Thyroid gland (tissue), 4 donors: ENCODE measurements at regions not wholly inside any gene's neighbourhood (a gene's known extent, or its start where the extent isn't known, plus 50 kb on each side); places are given as distances from the start of the nearest gene placed in this dataset.

Experiments used
- POLR2A ChIP-seq, 2 donors: fragments of 450-650 bp; IDR thresholded peaks; one replicate each; pipeline ENCODE4 v1.6.1; 2017; ENCODE audit warnings: antibody characterized with exemption in 2 of 2, mild to moderate bottlenecking in 2 of 2, moderate library complexity in 1 of 2
- TF ChIP-seq, protein P1 (sequence below), 6 experiments: fragments of 200-600 bp in 3 of 6; fragments of 450-650 bp in 3 of 6; sonication (generic) in 3 of 6; IDR thresholded peaks; one replicate each; pipeline ENCODE4 v1.5.1; 2016 to 2019; ENCODE audit warnings: antibody characterized with exemption in 6 of 6, mild to moderate bottlenecking in 2 of 6, inconsistent platforms in 1 of 6, moderate library complexity in 1 of 6

DNA sequence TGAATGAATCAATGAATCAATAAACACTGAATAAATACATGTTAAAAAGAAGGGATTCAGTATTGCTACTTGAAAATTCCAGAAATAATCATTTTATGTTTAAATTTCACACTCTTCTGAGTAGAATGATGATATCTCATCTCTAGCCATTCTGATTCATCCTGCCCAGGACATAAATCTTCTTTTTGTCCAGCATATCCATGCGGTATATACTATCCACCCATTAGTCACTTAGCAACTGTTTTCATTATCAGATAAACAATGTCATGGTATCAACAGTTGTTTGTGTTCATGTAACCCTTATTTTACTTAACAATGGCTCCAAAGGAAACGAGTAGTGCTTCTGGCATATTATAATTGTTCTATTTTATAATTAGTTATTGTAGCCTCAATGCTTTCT lies 432.4 kb upstream of the SMC2 start:
- no peak for TF ChIP-seq POLR2A (IDR thresholded peaks at IDR 0.05)
- TF ChIP-seq, protein P1, sequence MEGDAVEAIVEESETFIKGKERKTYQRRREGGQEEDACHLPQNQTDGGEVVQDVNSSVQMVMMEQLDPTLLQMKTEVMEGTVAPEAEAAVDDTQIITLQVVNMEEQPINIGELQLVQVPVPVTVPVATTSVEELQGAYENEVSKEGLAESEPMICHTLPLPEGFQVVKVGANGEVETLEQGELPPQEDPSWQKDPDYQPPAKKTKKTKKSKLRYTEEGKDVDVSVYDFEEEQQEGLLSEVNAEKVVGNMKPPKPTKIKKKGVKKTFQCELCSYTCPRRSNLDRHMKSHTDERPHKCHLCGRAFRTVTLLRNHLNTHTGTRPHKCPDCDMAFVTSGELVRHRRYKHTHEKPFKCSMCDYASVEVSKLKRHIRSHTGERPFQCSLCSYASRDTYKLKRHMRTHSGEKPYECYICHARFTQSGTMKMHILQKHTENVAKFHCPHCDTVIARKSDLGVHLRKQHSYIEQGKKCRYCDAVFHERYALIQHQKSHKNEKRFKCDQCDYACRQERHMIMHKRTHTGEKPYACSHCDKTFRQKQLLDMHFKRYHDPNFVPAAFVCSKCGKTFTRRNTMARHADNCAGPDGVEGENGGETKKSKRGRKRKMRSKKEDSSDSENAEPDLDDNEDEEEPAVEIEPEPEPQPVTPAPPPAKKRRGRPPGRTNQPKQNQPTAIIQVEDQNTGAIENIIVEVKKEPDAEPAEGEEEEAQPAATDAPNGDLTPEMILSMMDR (IDR thresholded peaks at IDR 0.05), result no peak
